Neural cell (in vitro differentiated cells): ENCODE measurements at regions not wholly inside any gene's neighbourhood (a gene's known extent, or its start where the extent isn't known, plus 50 kb on each side); places are given as distances from the start of the nearest gene placed in this dataset.
A peak's percentile ranks its signal among the peaks of the same experiment; 100 is the strongest.

Source experiments
- EP300 ChIP-seq: fragments of 450-650 bp; conservative IDR thresholded peaks from 2 replicates; pipeline ENCODE4 v1.6.1; 2014; ENCODE audit warnings: antibody characterized with exemption, mild to moderate bottlenecking, moderate library complexity; ENCODE audit not compliant: poor library complexity, severe bottlenecking
- EZH2 ChIP-seq: fragments of 200-600, 300-800 bp; shearing (Covaris generic), sonication (generic); IDR thresholded peaks from 2 replicates; pipeline ENCODE4 v1.6.1; 2014; ENCODE audit warnings: antibody characterized with exemption, low read length, borderline replicate concordance, mild to moderate bottlenecking; ENCODE audit not compliant: insufficient read depth, poor library complexity, severe bottlenecking
- MXI1 ChIP-seq: fragments of 450-650 bp; conservative IDR thresholded peaks from 2 replicates; pipeline ENCODE4 v1.6.1; 2014; ENCODE audit warnings: antibody characterized with exemption, mild to moderate bottlenecking; ENCODE audit not compliant: poor library complexity, severe bottlenecking
- POLR2AphosphoS5 ChIP-seq: IDR thresholded peaks from 2 replicates; pipeline ENCODE4 v1.6.1; 2012
- RAD21 ChIP-seq: fragments of 450-650 bp; conservative IDR thresholded peaks from 2 replicates; pipeline ENCODE4 v1.6.1; 2014; ENCODE audit warnings: antibody characterized with exemption, mild to moderate bottlenecking, moderate library complexity
- SMC3 ChIP-seq: fragments of 450-650 bp; conservative IDR thresholded peaks from 2 replicates; pipeline ENCODE4 v1.6.1; 2014; ENCODE audit warnings: antibody characterized with exemption, mild to moderate bottlenecking, moderate library complexity; ENCODE audit not compliant: poor library complexity
- TAF1 ChIP-seq: IDR thresholded peaks from 2 replicates; pipeline ENCODE4 v1.6.1; 2012; ENCODE audit warnings: low read depth
- TF ChIP-seq, protein P1 (sequence below): fragments of 450-650 bp; IDR thresholded peaks from 2 replicates; pipeline ENCODE4 v1.5.1; 2014; ENCODE audit warnings: antibody characterized with exemption, mild to moderate bottlenecking, moderate library complexity; ENCODE audit not compliant: poor library complexity, severe bottlenecking
- TF ChIP-seq, protein P2 (sequence below): IDR thresholded peaks from 2 replicates; pipeline ENCODE4 v1.6.1; 2012; ENCODE audit warnings: borderline replicate concordance

DNA sequence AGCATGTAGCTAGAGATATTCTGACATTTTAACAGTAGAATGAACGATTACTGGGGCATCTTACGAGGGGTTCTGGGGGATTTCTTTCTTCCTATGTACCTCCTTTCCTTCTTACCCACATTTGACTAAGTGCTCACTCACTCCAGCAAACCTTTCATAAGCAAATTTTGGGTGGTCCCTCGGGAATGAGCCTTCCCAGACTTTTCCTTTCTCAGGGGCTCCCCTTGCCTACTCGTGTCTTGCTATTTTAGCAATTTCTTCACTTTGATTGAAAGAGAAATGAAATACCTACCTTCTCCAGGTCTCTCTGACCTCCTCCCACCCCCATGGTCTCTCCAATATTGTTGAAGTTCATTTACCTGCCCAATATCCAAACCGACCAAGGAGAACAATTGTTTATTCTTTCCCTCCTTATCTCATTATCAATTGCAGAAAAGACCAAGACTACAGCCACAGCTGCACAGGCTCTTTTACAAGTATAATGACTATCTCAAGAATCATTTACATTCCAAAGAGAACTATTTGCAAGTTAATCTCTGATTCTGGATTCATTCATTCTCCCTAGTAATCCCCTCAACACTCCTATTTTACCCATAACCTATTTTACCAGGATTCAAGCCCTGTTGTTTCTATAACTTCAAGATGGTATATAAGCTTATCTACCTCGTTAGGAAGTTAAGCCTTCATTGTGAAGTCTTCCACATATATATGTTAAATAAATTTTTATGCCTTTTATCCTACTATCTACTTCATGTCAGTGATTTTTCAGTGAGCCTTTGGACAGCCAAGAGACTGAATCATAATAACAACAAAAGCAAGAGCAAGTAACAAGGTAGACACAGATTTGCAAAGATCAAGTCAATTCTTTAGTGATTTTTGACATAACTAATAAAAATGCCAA is 480.6 kb downstream of the IPMK start:
- TF ChIP-seq, protein P1, sequence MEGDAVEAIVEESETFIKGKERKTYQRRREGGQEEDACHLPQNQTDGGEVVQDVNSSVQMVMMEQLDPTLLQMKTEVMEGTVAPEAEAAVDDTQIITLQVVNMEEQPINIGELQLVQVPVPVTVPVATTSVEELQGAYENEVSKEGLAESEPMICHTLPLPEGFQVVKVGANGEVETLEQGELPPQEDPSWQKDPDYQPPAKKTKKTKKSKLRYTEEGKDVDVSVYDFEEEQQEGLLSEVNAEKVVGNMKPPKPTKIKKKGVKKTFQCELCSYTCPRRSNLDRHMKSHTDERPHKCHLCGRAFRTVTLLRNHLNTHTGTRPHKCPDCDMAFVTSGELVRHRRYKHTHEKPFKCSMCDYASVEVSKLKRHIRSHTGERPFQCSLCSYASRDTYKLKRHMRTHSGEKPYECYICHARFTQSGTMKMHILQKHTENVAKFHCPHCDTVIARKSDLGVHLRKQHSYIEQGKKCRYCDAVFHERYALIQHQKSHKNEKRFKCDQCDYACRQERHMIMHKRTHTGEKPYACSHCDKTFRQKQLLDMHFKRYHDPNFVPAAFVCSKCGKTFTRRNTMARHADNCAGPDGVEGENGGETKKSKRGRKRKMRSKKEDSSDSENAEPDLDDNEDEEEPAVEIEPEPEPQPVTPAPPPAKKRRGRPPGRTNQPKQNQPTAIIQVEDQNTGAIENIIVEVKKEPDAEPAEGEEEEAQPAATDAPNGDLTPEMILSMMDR: no peak
- TF ChIP-seq SMC3 (no peak), MXI1 (no peak), RAD21 (no peak), TAF1 (no peak), POLR2AphosphoS5 (no peak), EZH2 (no peak), EP300 (peak; percentile 12)
- TF ChIP-seq, protein P2, sequence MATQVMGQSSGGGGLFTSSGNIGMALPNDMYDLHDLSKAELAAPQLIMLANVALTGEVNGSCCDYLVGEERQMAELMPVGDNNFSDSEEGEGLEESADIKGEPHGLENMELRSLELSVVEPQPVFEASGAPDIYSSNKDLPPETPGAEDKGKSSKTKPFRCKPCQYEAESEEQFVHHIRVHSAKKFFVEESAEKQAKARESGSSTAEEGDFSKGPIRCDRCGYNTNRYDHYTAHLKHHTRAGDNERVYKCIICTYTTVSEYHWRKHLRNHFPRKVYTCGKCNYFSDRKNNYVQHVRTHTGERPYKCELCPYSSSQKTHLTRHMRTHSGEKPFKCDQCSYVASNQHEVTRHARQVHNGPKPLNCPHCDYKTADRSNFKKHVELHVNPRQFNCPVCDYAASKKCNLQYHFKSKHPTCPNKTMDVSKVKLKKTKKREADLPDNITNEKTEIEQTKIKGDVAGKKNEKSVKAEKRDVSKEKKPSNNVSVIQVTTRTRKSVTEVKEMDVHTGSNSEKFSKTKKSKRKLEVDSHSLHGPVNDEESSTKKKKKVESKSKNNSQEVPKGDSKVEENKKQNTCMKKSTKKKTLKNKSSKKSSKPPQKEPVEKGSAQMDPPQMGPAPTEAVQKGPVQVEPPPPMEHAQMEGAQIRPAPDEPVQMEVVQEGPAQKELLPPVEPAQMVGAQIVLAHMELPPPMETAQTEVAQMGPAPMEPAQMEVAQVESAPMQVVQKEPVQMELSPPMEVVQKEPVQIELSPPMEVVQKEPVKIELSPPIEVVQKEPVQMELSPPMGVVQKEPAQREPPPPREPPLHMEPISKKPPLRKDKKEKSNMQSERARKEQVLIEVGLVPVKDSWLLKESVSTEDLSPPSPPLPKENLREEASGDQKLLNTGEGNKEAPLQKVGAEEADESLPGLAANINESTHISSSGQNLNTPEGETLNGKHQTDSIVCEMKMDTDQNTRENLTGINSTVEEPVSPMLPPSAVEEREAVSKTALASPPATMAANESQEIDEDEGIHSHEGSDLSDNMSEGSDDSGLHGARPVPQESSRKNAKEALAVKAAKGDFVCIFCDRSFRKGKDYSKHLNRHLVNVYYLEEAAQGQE: no peak
